RWPE2 (cell line): ENCODE measurements at regions not wholly inside any gene's neighbourhood (a gene's known extent, or its start where the extent isn't known, plus 50 kb on each side); places are given as distances from the start of the nearest gene placed in this dataset.
A peak's percentile ranks its signal among the peaks of the same experiment; 100 is the strongest.

ENCODE experiments used
- ATAC-seq: fragments of 200-7000 bp; cut with Tn5 transposase; 3 replicates; pipeline ENCODE4 v1.9.1; 2021; ENCODE audit warnings: low read depth
- DNase-seq: peaks from one replicate; pipeline ENCODE4 v3.0.0-alpha.2; 2020; ENCODE audit warnings: low spot score
- H3K27ac ChIP-seq: fragments of 450-650 bp; 2 replicates; pipeline ENCODE4 v1.5.1; 2017; ENCODE audit warnings: mild to moderate bottlenecking; ENCODE audit not compliant: poor library complexity, severe bottlenecking
- H3K27me3 ChIP-seq: fragments of 250-450 bp; sonication (Bioruptor Pico); 2 replicates; pipeline ENCODE4 v1.5.1; 2021; ENCODE audit warnings: mild to moderate bottlenecking, moderate library complexity; ENCODE audit not compliant: insufficient read depth, poor library complexity, severe bottlenecking
- H3K36me3 ChIP-seq: fragments of 250-450 bp; sonication (Bioruptor Pico); 2 replicates; pipeline ENCODE4 v1.5.1; 2020; ENCODE audit warnings: low read depth, mild to moderate bottlenecking, moderate library complexity
- H3K4me1 ChIP-seq: fragments of 250-450 bp; sonication (Bioruptor Pico); 2 replicates; pipeline ENCODE4 v1.5.1; 2021; ENCODE audit warnings: mild to moderate bottlenecking, moderate library complexity; ENCODE audit not compliant: insufficient read depth, poor library complexity, severe bottlenecking
- H3K4me3 ChIP-seq: fragments of 250-450 bp; sonication (Bioruptor Pico); 2 replicates; pipeline ENCODE4 v1.5.1; 2021; ENCODE audit warnings: mild to moderate bottlenecking, moderate library complexity; ENCODE audit not compliant: severe bottlenecking
- H3K9me3 ChIP-seq: fragments of 250-450 bp; sonication (Bioruptor Pico); 2 replicates; pipeline ENCODE4 v1.5.1; 2021; ENCODE audit warnings: mild to moderate bottlenecking, moderate library complexity; ENCODE audit not compliant: severe bottlenecking
- TF ChIP-seq, protein P1 (sequence below): fragments of 450-650 bp; IDR thresholded peaks from one replicate; pipeline ENCODE4 v1.5.1; 2017; ENCODE audit warnings: mild to moderate bottlenecking, moderate library complexity; ENCODE audit not compliant: poor library complexity, severe bottlenecking

DNA sequence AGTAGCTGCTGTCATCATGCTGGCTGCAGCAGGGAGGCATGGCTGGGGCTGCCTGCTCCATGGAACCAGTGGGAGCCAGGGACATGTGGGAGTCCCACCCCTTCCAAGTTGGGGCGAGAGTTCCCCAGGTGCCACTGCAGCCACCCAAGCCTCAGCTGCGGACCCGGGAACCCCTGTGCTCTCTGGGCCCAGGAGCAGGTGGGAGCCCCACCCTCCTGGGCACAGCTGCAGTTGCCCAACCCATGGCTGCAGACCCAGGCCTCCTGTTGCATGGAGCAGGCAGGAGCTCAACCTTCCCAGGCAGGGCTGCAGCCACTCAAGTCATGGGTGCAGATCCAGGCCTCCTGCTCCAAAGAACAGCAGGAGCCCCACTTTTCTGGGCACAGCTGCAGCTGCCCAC, 274.2 kb upstream of the KCNJ16 start:
- ATAC-seq (no peak), DNase-seq (no peak)
- Histone ChIP-seq H3K4me3 (no peak overlapping the region), H3K27ac (no peak overlapping the region), H3K9me3 (no peaks in the 10 kb centered on the region), H3K36me3 (no peaks in the 10 kb centered on the region), H3K4me1 (no peaks in the 10 kb centered on the region), H3K27me3 (no peaks in the 10 kb centered on the region)
- TF ChIP-seq, protein P1, sequence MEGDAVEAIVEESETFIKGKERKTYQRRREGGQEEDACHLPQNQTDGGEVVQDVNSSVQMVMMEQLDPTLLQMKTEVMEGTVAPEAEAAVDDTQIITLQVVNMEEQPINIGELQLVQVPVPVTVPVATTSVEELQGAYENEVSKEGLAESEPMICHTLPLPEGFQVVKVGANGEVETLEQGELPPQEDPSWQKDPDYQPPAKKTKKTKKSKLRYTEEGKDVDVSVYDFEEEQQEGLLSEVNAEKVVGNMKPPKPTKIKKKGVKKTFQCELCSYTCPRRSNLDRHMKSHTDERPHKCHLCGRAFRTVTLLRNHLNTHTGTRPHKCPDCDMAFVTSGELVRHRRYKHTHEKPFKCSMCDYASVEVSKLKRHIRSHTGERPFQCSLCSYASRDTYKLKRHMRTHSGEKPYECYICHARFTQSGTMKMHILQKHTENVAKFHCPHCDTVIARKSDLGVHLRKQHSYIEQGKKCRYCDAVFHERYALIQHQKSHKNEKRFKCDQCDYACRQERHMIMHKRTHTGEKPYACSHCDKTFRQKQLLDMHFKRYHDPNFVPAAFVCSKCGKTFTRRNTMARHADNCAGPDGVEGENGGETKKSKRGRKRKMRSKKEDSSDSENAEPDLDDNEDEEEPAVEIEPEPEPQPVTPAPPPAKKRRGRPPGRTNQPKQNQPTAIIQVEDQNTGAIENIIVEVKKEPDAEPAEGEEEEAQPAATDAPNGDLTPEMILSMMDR: no peak

DNA sequence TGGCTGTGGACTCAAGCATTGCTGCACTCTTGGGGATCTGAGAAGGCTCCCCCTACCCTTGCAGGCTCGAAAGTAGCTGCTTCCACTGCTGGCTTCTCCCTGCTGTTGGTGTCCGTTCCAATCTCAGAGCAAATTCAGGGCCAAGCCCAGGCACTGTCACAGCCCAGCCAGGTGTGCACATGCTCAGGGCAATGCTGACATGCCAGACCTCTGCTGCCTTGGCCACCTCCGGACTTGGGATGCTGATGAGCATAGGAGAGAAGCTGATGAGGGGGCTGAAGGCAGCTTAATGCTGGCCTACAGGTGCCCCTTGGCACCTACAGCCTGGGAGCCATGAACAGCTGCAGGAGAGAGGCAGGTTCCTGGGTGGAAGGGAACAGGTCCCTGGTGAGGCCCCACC, 273.7 kb upstream of the KCNJ16 start:
- Histone ChIP-seq H3K9me3 (no peaks in the 10 kb centered on the region), H3K27me3 (no peaks in the 10 kb centered on the region), H3K4me3 (no peak overlapping the region), H3K36me3 (no peaks in the 10 kb centered on the region), H3K27ac (no peak overlapping the region), H3K4me1 (no peaks in the 10 kb centered on the region)
- DNase-seq (no peak), ATAC-seq (no peak)
- TF ChIP-seq, protein P1: no peak

DNA sequence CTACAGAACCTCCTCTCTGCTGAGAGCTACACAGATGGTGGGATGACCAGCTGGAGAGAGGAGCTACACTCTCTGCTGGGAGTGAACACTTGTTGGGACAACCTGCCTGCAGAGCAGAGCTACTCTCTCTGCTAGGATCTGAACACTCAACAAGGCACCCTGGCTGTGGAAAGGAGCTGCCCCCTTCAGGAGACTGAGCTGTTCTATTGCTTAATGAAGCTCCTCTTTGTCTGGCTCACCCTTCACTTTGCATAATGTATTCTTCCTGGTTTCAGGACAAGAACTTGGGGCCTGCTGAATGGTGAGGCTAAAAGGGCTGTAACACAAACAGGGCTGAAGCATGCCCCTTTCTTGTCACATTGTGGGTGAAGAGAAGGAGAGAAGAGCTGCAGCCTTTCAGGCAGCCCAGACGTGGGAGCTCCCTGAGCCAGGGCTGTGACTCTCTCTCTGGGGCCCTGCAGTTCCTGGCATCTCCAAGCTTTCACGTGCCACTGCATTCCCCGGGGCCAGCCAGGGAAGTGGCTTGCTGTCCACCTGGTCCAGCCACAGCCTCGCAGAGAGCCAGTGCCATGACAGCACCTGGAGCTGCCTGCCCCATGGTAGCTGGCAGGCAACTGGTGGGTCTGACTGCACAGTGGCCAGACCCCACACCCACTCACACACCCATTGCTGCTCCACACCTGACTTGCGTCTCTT, 272.8 kb upstream of the KCNJ16 start:
- Histone ChIP-seq H3K4me1 (no peaks in the 10 kb centered on the region), H3K9me3 (no peaks in the 10 kb centered on the region), H3K4me3 (no peak overlapping the region), H3K27me3 (no peaks in the 10 kb centered on the region), H3K27ac (no peak overlapping the region), H3K36me3 (no peaks in the 10 kb centered on the region)
- no peak for DNase-seq
- no peak; the same call in 2 of the 3 replicates for ATAC-seq
- TF ChIP-seq, protein P1: no peak

DNA sequence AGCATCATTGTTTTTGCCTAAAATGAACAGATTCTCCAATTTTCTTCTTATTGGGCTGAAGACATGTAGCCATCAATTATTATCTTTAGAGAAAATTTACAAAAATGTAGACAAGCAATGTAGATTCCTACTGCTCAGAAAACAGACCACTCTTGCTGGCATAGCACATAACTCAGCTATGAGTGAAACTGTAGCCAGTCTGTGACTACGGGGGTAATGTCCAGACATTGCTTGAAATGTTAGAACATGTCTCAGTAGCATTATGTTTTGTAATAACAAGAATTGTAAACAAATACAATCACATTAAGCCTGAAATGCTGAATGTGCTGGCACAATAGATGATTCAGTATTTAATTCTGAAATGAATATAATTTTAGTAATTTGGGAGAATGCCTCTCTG, 265.7 kb upstream of the KCNJ16 start:
- TF ChIP-seq, protein P1: no peak
- Histone ChIP-seq H3K27me3 (no peaks in the 10 kb centered on the region), H3K27ac (no peak overlapping the region), H3K9me3 (no peaks in the 10 kb centered on the region), H3K4me1 (peaks cover 45% of the 10 kb centered on the region), H3K36me3 (no peaks in the 10 kb centered on the region), H3K4me3 (no peak overlapping the region)
- DNase-seq: no peak
- ATAC-seq: peak; percentile 62

DNA sequence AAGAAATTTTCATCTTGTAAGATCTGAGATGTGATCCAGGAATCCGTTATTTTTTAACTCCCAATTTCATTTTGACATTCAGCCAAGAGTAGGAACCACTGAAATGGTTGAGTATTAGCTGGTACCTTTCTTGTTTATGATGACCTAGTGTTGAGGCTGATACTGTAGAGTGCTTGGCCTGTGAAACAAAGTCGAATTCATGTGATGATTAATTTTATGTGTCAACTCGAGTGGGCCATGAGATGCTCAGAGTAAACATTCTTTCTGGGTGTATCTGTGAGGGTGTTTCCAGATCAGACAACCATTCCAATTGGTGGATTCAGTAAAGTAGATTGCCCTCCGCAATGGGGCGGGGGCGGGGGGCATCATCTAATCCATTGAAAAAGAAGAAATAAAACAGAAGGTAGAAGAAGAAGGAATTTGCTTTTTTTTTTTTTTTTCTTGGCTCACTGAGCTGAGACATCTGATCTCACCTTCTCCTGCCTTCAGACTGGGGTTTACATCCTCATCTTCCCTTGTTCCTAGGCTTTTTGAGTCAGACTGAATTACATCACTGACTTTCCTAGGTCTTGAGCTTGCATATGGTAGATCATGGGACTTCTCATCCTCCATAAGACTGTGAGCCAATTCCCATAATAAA, 264.6 kb upstream of the KCNJ16 start:
- Histone ChIP-seq H3K4me1 (peaks cover 45% of the 10 kb centered on the region), H3K4me3 (no peak overlapping the region), H3K36me3 (no peaks in the 10 kb centered on the region), H3K27ac (no peak overlapping the region), H3K27me3 (no peaks in the 10 kb centered on the region), H3K9me3 (no peaks in the 10 kb centered on the region)
- TF ChIP-seq, protein P1: no peak
- ATAC-seq (peak; percentile 29; the same call in 1 of the 3 replicates), DNase-seq (no peak)
